GM12801 (cell line): ENCODE measurements at regions not wholly inside any gene's neighbourhood (a gene's known extent, or its start where the extent isn't known, plus 50 kb on each side); places are given as distances from the start of the nearest gene placed in this dataset.

Source experiments
- TF ChIP-seq, protein P1 (sequence below): IDR thresholded peaks from one replicate; pipeline ENCODE4 v1.5.1; 2011; ENCODE audit warnings: control low read depth; ENCODE audit not compliant: insufficient read length; ENCODE audit errors: extremely low read depth

DNA sequence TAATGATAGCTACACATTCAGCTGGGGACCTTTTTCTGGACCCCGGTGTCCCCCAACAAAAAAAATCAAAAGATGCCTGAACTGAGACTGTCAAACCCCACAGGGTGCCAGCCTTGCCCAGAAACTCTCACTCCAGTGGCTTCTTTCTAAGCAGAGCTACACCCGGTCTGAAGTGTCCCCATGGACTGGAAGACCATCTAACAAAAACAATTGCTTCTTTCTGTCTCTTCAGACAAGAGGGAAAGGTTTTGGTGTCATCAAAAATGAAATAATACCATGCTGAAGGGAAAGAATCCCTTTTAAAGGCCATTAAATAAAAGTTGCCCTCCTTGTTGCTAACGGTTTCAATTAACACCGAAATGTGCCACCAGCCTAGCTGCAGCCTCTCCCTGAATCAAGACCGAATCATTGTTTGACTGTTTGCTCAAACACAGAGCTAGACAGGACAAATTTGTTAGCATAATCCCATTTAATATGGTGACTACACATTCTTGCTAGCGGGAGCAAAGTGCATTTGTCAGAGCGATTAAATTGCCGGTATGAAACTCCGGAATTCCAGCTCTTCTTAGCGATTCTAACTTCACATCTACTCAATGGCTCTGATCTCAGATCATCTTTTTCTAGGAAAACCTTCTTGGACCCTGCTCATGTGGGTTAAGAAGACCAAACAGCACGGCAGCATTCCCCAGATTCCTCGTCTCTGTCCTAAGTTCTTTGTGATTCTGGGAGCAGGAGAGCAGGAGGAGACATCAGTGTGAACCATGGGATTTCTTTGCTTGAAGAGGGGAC is 397.5 kb upstream of the PRKCQ start:
- TF ChIP-seq, protein P1, sequence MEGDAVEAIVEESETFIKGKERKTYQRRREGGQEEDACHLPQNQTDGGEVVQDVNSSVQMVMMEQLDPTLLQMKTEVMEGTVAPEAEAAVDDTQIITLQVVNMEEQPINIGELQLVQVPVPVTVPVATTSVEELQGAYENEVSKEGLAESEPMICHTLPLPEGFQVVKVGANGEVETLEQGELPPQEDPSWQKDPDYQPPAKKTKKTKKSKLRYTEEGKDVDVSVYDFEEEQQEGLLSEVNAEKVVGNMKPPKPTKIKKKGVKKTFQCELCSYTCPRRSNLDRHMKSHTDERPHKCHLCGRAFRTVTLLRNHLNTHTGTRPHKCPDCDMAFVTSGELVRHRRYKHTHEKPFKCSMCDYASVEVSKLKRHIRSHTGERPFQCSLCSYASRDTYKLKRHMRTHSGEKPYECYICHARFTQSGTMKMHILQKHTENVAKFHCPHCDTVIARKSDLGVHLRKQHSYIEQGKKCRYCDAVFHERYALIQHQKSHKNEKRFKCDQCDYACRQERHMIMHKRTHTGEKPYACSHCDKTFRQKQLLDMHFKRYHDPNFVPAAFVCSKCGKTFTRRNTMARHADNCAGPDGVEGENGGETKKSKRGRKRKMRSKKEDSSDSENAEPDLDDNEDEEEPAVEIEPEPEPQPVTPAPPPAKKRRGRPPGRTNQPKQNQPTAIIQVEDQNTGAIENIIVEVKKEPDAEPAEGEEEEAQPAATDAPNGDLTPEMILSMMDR = no peak

- TF ChIP-seq, protein P1 = no peak
Measured at GRCh38 chr10:6973899-6974298, 393.8 kb upstream of the PRKCQ start.

DNA sequence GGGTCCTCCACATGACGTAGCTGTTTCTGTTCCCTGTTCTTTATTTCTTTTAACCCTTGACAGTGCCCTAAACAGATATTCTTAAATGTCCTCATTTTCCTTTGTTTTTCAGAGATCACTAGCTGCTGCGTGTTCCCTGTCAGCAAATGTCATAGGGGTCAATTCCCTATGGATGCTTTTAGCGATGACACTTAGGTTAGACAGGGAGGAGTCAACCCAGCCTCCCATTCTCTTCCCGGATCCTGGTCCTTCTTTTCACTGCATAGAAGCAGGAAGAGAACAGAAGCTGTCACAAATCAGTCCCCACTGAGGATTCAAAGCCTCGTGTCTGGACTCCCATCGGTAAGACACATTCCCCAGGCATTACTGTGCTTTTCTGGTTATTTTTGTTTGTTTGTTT is 392.1 kb upstream of the PRKCQ start:
- TF ChIP-seq, protein P1 = no peak

DNA sequence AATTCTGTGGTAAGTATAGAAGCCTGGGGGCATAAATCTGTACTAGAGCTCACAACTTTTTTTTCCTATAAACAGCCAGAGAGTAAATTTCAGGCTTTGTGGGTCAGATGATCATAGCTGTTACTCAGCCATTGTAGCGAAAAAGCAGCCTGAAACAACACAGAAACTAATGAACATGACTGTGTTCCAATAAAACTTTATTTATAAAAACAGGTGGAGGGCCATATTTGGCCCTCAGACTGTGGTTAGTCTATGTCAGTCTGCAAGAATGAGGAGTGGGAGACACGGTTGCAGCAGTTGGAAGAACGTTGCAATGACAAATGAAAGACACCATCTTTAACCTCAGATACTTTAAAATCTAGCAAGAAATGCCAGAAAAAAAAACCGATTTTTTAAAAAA is 389.6 kb upstream of the PRKCQ start:
- TF ChIP-seq, protein P1 = no peak

GRCh38 chr10:6964543-6964942 is 384.5 kb upstream of the PRKCQ start:
- TF ChIP-seq, protein P1 = no peak

DNA sequence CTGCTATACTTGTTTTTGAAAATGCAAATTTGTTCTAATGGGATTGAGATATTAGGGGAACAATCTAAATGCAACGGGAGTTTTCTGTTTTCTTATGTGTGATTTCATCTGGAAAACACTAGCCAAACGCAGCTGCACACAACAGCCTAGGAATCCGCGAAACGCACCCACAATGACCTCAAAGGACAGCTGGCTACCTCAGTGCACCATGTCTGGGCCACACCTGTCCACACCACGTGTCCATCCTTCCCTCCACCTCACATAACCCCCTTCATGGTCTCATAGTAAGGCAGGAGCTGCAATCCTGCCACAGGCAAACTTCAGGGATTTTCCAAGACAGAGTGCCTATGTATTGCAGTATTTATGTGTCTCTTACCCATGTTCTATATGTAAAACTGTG is 382.5 kb upstream of the PRKCQ start:
- TF ChIP-seq, protein P1 = no peak

DNA sequence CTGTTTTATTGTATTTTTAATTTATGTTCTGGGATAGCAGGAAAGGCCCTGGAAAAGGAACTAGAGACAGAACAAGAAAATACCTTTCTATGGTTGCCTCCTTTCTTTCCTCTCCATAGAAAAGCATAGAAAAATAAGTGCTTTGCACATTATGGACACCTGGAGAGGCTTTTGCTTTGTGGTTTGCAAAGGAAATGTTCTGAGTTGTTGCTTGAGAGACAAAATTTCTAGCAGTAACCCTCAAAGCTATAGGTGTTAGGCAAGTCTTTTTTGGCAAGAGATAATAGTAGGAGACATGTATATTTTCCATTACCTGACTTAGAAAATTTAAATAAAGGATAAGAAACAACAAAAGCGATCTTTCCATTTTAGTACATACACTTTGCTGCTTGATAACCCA is 378.6 kb upstream of the PRKCQ start:
- TF ChIP-seq, protein P1 = no peak
